ENCODE measurements at regions not wholly inside any gene's neighbourhood (a gene's known extent, or its start where the extent isn't known, plus 50 kb on each side); places are given as distances from the start of the nearest gene placed in this dataset.

- TF ChIP-seq, protein P1, sequence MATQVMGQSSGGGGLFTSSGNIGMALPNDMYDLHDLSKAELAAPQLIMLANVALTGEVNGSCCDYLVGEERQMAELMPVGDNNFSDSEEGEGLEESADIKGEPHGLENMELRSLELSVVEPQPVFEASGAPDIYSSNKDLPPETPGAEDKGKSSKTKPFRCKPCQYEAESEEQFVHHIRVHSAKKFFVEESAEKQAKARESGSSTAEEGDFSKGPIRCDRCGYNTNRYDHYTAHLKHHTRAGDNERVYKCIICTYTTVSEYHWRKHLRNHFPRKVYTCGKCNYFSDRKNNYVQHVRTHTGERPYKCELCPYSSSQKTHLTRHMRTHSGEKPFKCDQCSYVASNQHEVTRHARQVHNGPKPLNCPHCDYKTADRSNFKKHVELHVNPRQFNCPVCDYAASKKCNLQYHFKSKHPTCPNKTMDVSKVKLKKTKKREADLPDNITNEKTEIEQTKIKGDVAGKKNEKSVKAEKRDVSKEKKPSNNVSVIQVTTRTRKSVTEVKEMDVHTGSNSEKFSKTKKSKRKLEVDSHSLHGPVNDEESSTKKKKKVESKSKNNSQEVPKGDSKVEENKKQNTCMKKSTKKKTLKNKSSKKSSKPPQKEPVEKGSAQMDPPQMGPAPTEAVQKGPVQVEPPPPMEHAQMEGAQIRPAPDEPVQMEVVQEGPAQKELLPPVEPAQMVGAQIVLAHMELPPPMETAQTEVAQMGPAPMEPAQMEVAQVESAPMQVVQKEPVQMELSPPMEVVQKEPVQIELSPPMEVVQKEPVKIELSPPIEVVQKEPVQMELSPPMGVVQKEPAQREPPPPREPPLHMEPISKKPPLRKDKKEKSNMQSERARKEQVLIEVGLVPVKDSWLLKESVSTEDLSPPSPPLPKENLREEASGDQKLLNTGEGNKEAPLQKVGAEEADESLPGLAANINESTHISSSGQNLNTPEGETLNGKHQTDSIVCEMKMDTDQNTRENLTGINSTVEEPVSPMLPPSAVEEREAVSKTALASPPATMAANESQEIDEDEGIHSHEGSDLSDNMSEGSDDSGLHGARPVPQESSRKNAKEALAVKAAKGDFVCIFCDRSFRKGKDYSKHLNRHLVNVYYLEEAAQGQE (IDR thresholded peaks at IDR 0.05; ENCODE audit: insufficient read depth in 1 of 2, low read depth in 2 of 2, low read length in 2 of 2): no peak
- no peak for TF ChIP-seq FOXP2 (optimal IDR thresholded peaks at IDR 0.05; ENCODE audit: borderline replicate concordance, extremely low read depth, extremely low read length, insufficient read depth)
- no peak for TF ChIP-seq SIN3A (IDR thresholded peaks at IDR 0.05; ENCODE audit: borderline replicate concordance, insufficient read depth, low read length)
- no peak for TF ChIP-seq TAF1 (IDR thresholded peaks at IDR 0.05; ENCODE audit: borderline replicate concordance, insufficient read depth, low read length)
- TF ChIP-seq POLR2AphosphoS5 (IDR thresholded peaks at IDR 0.05; ENCODE audit: low read depth, low read length): no peak
These were observed 56.3 kb upstream of the BMPER start for GRCh38 chr7:33849004-33849403.

DNA sequence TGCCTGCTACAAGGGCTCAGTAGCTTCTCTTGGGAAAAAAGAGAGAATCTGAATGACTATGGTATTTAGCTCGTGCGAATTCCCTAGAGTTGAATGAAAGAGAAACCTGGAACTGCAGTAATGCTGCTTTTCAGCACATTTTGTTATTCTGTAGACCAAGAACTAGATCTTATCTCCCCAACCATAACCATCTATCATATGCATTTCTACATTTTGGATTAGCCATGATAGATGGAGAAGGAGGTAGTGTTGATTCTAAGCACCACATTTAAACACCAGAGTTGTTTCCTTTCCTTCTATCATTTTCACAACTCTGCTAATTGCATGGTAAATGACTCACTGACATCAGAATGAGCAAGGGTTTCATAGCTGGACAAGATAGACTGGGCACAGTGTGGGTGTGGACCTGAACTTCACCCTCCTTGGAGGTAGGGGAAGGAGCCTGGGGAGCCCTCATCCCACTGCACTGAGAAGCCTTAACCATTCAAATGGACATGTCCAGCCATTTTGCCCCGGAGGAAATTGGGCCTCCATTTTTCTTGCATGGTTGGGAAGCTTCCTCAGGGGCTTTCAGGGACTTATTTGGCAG lies 55.3 kb upstream of the BMPER start:
- no peak for TF ChIP-seq FOXP2 (optimal IDR thresholded peaks at IDR 0.05; ENCODE audit: borderline replicate concordance, extremely low read depth, extremely low read length, insufficient read depth)
- TF ChIP-seq POLR2AphosphoS5 (IDR thresholded peaks at IDR 0.05; ENCODE audit: low read depth, low read length): no peak
- TF ChIP-seq TAF1 (IDR thresholded peaks at IDR 0.05; ENCODE audit: borderline replicate concordance, insufficient read depth, low read length): no peak
- no peak for TF ChIP-seq SIN3A (IDR thresholded peaks at IDR 0.05; ENCODE audit: borderline replicate concordance, insufficient read depth, low read length)
- TF ChIP-seq, protein P1 (IDR thresholded peaks at IDR 0.05; ENCODE audit: insufficient read depth in 1 of 2, low read depth in 2 of 2, low read length in 2 of 2): no peak

DNA sequence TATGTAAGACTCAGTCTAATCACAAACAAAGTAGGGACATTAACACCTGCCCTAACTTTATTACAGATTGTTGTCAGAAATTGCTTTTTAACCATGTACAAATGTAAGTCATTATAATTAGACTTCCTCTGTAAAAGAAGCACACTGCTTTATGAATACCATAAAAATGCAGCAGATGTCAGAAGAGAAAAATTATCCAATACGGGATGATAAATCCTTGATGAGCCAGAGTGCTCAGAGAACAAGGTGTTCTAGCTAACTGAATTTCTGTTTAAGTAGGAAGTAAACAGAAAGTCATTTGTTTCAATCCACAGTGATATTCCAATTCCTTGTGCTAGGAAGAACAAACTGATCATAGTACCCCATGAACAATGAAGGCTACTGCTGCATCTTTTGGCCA lies 54.6 kb upstream of the BMPER start:
- no peak for TF ChIP-seq SIN3A (IDR thresholded peaks at IDR 0.05; ENCODE audit: borderline replicate concordance, insufficient read depth, low read length)
- no peak for TF ChIP-seq FOXP2 (optimal IDR thresholded peaks at IDR 0.05; ENCODE audit: borderline replicate concordance, extremely low read depth, extremely low read length, insufficient read depth)
- TF ChIP-seq, protein P1 (IDR thresholded peaks at IDR 0.05; ENCODE audit: insufficient read depth in 1 of 2, low read depth in 2 of 2, low read length in 2 of 2): no peak
- TF ChIP-seq POLR2AphosphoS5 (IDR thresholded peaks at IDR 0.05; ENCODE audit: low read depth, low read length): no peak
- no peak for TF ChIP-seq TAF1 (IDR thresholded peaks at IDR 0.05; ENCODE audit: borderline replicate concordance, insufficient read depth, low read length)

- TF ChIP-seq FOXP2 (optimal IDR thresholded peaks at IDR 0.05; ENCODE audit: borderline replicate concordance, extremely low read depth, extremely low read length, insufficient read depth): no peak
- no peak for TF ChIP-seq SIN3A (IDR thresholded peaks at IDR 0.05; ENCODE audit: borderline replicate concordance, insufficient read depth, low read length)
- TF ChIP-seq POLR2AphosphoS5 (IDR thresholded peaks at IDR 0.05; ENCODE audit: low read depth, low read length): no peak
- TF ChIP-seq TAF1 (IDR thresholded peaks at IDR 0.05; ENCODE audit: borderline replicate concordance, insufficient read depth, low read length): no peak
- TF ChIP-seq, protein P1 (IDR thresholded peaks at IDR 0.05; ENCODE audit: insufficient read depth in 1 of 2, low read depth in 2 of 2, low read length in 2 of 2): no peak
These were observed 52.5 kb upstream of the BMPER start for GRCh38 chr7:33852838-33853237.

All from PFSK-1 (cell line).